DND-41 (cell line): ENCODE measurements at regions not wholly inside any gene's neighbourhood (a gene's known extent, or its start where the extent isn't known, plus 50 kb on each side); places are given as distances from the start of the nearest gene placed in this dataset.

Source experiments
- ATAC-seq: fragments of 200-7000 bp; cut with Tn5 transposase; 3 replicates; pipeline ENCODE4 v1.9.1; 2021; ENCODE audit warnings: low read depth; ENCODE audit not compliant: insufficient read depth
- DNase-seq: peaks from one replicate; pipeline ENCODE4 v3.0.0-alpha.2; 2020
- H2AFZ ChIP-seq: 2 replicates; pipeline ENCODE4 v1.6.0; 2012; ENCODE audit warnings: low read depth, low read length
- H3K27ac ChIP-seq: 2 replicates; pipeline ENCODE4 v1.5.1; 2012; ENCODE audit warnings: low read length, inconsistent platforms
- H3K27me3 ChIP-seq: fragments of 200-600 bp; sonication (generic); 2 replicates; pipeline ENCODE4 v1.6.0; 2012; ENCODE audit warnings: low read length, mild to moderate bottlenecking, inconsistent platforms; ENCODE audit not compliant: insufficient read depth, poor library complexity
- H3K36me3 ChIP-seq: 2 replicates; pipeline ENCODE4 v1.5.1; 2012; ENCODE audit warnings: low read length, inconsistent platforms; ENCODE audit not compliant: insufficient read depth
- H3K4me1 ChIP-seq: 2 replicates; pipeline ENCODE4 v1.5.1; 2012; ENCODE audit warnings: mild to moderate bottlenecking, low read length; ENCODE audit not compliant: insufficient read depth
- H3K4me2 ChIP-seq: 2 replicates; pipeline ENCODE4 v1.6.0; 2012; ENCODE audit warnings: mild to moderate bottlenecking, moderate library complexity, low read length, inconsistent platforms; ENCODE audit not compliant: insufficient read depth
- H3K4me3 ChIP-seq, 2 experiments: fragments of 200-600 bp in 1 of 2; shearing (Covaris generic) in 1 of 2; 2 replicates each; pipeline ENCODE4 v1.5.1; 2012 to 2016; ENCODE audit warnings: inconsistent platforms in 2 of 2, low read length in 2 of 2, mild to moderate bottlenecking in 2 of 2, low read depth in 1 of 2, moderate library complexity in 1 of 2
- H3K79me2 ChIP-seq: 2 replicates; pipeline ENCODE4 v1.6.0; 2012; ENCODE audit warnings: low read length, inconsistent platforms; ENCODE audit not compliant: insufficient read depth
- H3K9ac ChIP-seq: 2 replicates; pipeline ENCODE4 v1.6.0; 2012; ENCODE audit warnings: low read depth, mild to moderate bottlenecking, inconsistent platforms, low read length, moderate library complexity
- H3K9me3 ChIP-seq: 2 replicates; pipeline ENCODE4 v1.5.1; 2012; ENCODE audit warnings: low read length, moderate library complexity, mild to moderate bottlenecking, inconsistent platforms; ENCODE audit not compliant: insufficient read depth, severe bottlenecking
- H4K20me1 ChIP-seq: 2 replicates; pipeline ENCODE4 v1.6.0; 2012; ENCODE audit warnings: low read length; ENCODE audit not compliant: insufficient read depth
- EZH2 ChIP-seq: IDR thresholded peaks from 3 replicates; pipeline ENCODE4 v1.6.1; 2012; ENCODE audit warnings: borderline replicate concordance, low read depth, mild to moderate bottlenecking, moderate library complexity, low read length, inconsistent platforms; ENCODE audit not compliant: severe bottlenecking
- TF ChIP-seq, protein P1 (sequence below): IDR thresholded peaks from 2 replicates; pipeline ENCODE4 v1.5.1; 2012; ENCODE audit warnings: borderline replicate concordance, low read length, moderate library complexity, mild to moderate bottlenecking; ENCODE audit not compliant: poor library complexity, severe bottlenecking; ENCODE audit errors: extremely low read depth

DNA sequence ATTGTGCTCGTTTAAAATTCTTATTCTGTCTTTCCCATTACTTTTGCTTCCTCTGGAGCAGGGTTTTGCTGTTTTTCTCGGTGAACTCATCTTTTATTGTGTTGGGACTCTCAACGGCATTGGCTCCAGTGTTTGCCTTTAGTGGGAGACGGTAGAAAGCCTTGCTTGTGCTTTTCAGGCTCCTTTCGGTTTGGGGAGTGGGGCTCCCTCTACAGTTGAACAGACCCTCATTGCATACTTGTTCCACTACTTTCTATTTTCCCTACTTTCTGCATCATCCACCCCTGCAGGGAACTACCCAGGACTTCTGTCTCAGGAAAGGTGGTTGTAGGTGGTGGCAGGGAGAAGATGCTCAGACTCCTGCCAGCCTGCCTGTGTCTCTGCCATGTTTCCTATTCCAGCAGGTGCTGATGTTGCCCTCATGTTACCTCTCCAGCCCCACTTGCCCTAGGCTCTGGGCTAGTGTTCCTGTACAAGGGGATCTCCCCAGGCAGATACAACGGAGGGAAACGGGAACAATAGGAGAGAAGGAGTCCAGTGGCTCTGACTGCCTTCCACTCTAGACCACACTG, 68.5 kb upstream of the ZBTB18 start:
- Histone ChIP-seq H3K36me3 (no peaks in the 10 kb centered on the region), H3K79me2 (no peaks in the 10 kb centered on the region), H2AFZ (no peak overlapping the region), H4K20me1 (no peaks in the 10 kb centered on the region), H3K4me1 (no peaks in the 10 kb centered on the region), H3K9ac (no peak overlapping the region), H3K4me2 (no peak overlapping the region), H3K27ac (no peak overlapping the region), H3K27me3 (no peaks in the 10 kb centered on the region), H3K9me3 (no peaks in the 10 kb centered on the region), H3K4me3 (no peak overlapping the region)
- DNase-seq (no peak), ATAC-seq (no peak)
- TF ChIP-seq, protein P1, sequence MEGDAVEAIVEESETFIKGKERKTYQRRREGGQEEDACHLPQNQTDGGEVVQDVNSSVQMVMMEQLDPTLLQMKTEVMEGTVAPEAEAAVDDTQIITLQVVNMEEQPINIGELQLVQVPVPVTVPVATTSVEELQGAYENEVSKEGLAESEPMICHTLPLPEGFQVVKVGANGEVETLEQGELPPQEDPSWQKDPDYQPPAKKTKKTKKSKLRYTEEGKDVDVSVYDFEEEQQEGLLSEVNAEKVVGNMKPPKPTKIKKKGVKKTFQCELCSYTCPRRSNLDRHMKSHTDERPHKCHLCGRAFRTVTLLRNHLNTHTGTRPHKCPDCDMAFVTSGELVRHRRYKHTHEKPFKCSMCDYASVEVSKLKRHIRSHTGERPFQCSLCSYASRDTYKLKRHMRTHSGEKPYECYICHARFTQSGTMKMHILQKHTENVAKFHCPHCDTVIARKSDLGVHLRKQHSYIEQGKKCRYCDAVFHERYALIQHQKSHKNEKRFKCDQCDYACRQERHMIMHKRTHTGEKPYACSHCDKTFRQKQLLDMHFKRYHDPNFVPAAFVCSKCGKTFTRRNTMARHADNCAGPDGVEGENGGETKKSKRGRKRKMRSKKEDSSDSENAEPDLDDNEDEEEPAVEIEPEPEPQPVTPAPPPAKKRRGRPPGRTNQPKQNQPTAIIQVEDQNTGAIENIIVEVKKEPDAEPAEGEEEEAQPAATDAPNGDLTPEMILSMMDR, result no peak
- TF ChIP-seq EZH2, result no peak

DNA sequence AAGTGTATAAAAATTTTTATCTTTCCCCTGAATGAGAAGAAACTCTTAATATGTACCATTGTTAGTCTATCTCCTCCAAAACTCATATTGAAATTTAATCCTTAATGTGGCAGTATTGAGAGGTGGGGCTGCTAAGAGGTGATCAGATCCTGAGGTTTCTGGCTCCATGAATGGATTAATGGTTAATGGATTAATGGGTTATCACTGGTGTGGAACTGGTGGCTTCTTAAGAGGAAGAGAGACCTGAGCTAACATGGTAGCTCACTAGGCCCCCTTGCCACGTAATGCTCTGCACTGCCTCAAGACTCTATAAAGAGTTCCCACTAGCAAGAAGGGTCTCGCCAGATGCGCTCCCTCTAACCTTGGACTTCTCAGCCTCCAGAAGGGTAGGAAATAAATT, 70.6 kb upstream of the ZBTB18 start:
- no peak overlapping the region for H3K4me3 ChIP-seq
- no peaks in the 10 kb centered on the region for H3K27me3 ChIP-seq
- H3K36me3 ChIP-seq, result no peaks in the 10 kb centered on the region
- H2AFZ ChIP-seq, result no peak overlapping the region
- no peaks in the 10 kb centered on the region for H3K79me2 ChIP-seq
- H3K4me2 ChIP-seq, result no peak overlapping the region
- H3K27ac ChIP-seq, result no peak overlapping the region
- H3K9me3 ChIP-seq, result no peaks in the 10 kb centered on the region
- no peak for TF ChIP-seq EZH2
- TF ChIP-seq, protein P1, result no peak
- H3K4me1 ChIP-seq, result no peaks in the 10 kb centered on the region
- H4K20me1 ChIP-seq, result no peaks in the 10 kb centered on the region
- ATAC-seq (no peak), DNase-seq (no peak)
- H3K9ac ChIP-seq, result no peak overlapping the region

DNA sequence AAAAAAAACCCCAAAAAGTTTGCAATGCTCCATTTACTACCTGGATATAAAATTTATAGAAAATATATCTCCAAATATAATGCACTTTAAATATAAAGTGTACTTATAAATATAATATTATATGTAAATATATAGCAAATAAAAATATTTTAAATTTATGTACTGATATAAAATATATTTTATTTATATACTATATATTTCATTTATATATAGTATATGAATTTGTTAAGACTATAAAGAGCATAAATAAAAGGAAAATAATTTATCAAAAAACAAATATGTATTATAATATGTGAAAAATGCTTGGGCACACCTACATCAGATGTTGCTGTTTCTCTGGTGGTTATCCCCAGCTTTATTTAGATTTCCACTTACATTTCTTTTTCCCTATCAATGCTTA, 71.0 kb upstream of the ZBTB18 start:
- Histone ChIP-seq H3K36me3 (no peaks in the 10 kb centered on the region), H3K4me2 (no peak overlapping the region), H3K9me3 (no peaks in the 10 kb centered on the region), H3K27ac (no peak overlapping the region), H3K4me3 (no peak overlapping the region), H3K27me3 (no peaks in the 10 kb centered on the region), H3K9ac (no peak overlapping the region), H2AFZ (no peak overlapping the region), H3K4me1 (no peaks in the 10 kb centered on the region), H3K79me2 (no peaks in the 10 kb centered on the region), H4K20me1 (no peaks in the 10 kb centered on the region)
- no peak for ATAC-seq
- TF ChIP-seq EZH2, result no peak
- TF ChIP-seq, protein P1, result no peak
- no peak for DNase-seq

DNA sequence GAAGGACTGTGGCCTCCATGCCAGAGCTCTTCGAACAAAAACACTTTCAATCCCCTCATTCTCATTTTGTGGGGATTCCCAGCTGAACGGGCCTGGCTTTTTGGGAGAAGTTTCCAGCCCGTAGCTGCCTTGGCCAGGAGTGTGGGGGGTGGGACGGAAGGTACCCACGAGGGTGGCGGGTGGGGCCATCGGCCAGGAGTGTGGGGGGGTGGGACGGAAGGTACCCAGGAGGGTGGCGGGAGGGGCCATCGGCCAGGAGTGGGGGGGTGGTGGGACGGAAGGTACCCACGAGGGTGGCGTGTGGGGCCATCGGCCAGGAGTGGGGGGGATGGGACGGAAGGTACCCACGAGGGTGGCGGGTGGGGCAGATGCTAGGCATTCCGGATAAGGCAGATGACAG, 71.7 kb upstream of the ZBTB18 start:
- no peaks in the 10 kb centered on the region for H3K79me2 ChIP-seq
- no peak for DNase-seq
- H3K27ac ChIP-seq, result no peak overlapping the region
- no peaks in the 10 kb centered on the region for H3K4me1 ChIP-seq
- no peaks in the 10 kb centered on the region for H3K9me3 ChIP-seq
- H4K20me1 ChIP-seq, result no peaks in the 10 kb centered on the region
- no peaks in the 10 kb centered on the region for H3K27me3 ChIP-seq
- H2AFZ ChIP-seq, result no peak overlapping the region
- no peaks in the 10 kb centered on the region for H3K36me3 ChIP-seq
- ATAC-seq, result no peak
- no peak overlapping the region for H3K9ac ChIP-seq
- TF ChIP-seq, protein P1, result no peak
- no peak for TF ChIP-seq EZH2
- no peak overlapping the region for H3K4me2 ChIP-seq
- H3K4me3 ChIP-seq, result no peak overlapping the region
